K562 (cell line): ENCODE measurements at regions not wholly inside any gene's neighbourhood (a gene's known extent, or its start where the extent isn't known, plus 50 kb on each side); places are given as distances from the start of the nearest gene placed in this dataset.
A peak's percentile ranks its signal among the peaks of the same experiment; 100 is the strongest.
"Not testable (repeated sequence)": the region's sequence is repeated elsewhere in the genome, so short reads cannot be mapped to it uniquely, and the experiment has no call there.

Source experiments
- ATAC-seq: fragments of 200-7000 bp; cut with Tn5 transposase; 3 replicates; pipeline ENCODE4 v1.9.1; 2020; ENCODE audit warnings: moderate library complexity
- BruUV-seq: library from RNA; stranded (reverse); fragments of 400-500 nt; replicated peaks from 2 replicates; lab custom pipeline; 2021; lab: Mats Ljungman, UMichigan
- CTCF ChIA-PET: fragments of 300-600 bp; formaldehyde crosslinking; extraction: SDS; loops from one replicate; lab custom pipeline; 2021; ENCODE audit warnings: low intra/inter-chr PET ratio; lab: Yijun Ruan, JAX
- POLR2A ChIA-PET: fragments of 300-600, 350-650 bp; sonication (Branson Sonifier 250); formaldehyde crosslinking; extraction: SDS; loops from one replicate; lab custom pipeline; 2021; ENCODE audit warnings: antibody characterized with exemption, inconsistent platforms; lab: Yijun Ruan, JAX
- DNase-seq, 4 experiments: peaks; one replicate each; pipeline versions ENCODE4 v3.0.0 to v3.0.0-alpha.2; 2011 to 2018; ENCODE audit warnings: low spot score in 3 of 4, mixed read lengths in 3 of 4; ENCODE audit errors: extremely low read depth in 1 of 4
- FAIRE-seq: peaks from 2 replicates; lab custom pipeline; 2011; peaks lifted over from hg19 to GRCh38; lab: Jason Lieb, UNC
- H2AFZ ChIP-seq: 2 replicates; pipeline ENCODE4 v1.6.0; 2011; ENCODE audit warnings: low read depth, low read length, control low read depth, inconsistent platforms
- H3K27ac ChIP-seq: fragments of 200-600 bp; 3 replicates; pipeline ENCODE4 v1.8.0; 2011; ENCODE audit warnings: low read depth, mild to moderate bottlenecking, control low read depth, inconsistent platforms, low read length, moderate library complexity, mixed read lengths; ENCODE audit errors: extremely low read depth
- H3K27me3 ChIP-seq, 2 experiments: fragments of 300-600 bp in 1 of 2; 2 replicates in 1 of 2; 3 replicates in 1 of 2; pipeline versions ENCODE4 v1.6.0 to v1.8.0; 2011; ENCODE audit warnings: inconsistent platforms in 2 of 2, low read length in 2 of 2, mild to moderate bottlenecking in 1 of 2, mixed read lengths in 1 of 2, moderate library complexity in 1 of 2; ENCODE audit not compliant: control insufficient read depth in 2 of 2, insufficient read depth in 2 of 2
- H3K36me3 ChIP-seq: fragments of 300-600 bp; 3 replicates; pipeline ENCODE4 v1.8.0; 2011; ENCODE audit warnings: mild to moderate bottlenecking, low read length, inconsistent platforms; ENCODE audit not compliant: control insufficient read depth, insufficient read depth
- H3K4me1 ChIP-seq, 2 experiments: fragments of 200-600 bp in 1 of 2; replicated peaks in 1 of 2; 2 replicates in 1 of 2; 3 replicates in 1 of 2; pipeline versions ENCODE4 v1.5.1 to v1.8.0; 2011; ENCODE audit warnings: inconsistent platforms in 2 of 2, low read length in 2 of 2, mild to moderate bottlenecking in 1 of 2, mixed read lengths in 1 of 2, moderate library complexity in 1 of 2; ENCODE audit not compliant: control insufficient read depth in 2 of 2, insufficient read depth in 2 of 2
- H3K4me2 ChIP-seq: 2 replicates; pipeline ENCODE4 v1.6.1; 2011; ENCODE audit warnings: low read length, control low read depth, inconsistent platforms, mixed read lengths; ENCODE audit not compliant: insufficient read depth
- H3K4me3 ChIP-seq: fragments of 200-600 bp; sonication (generic), shearing (Covaris generic); 2 replicates; pipeline ENCODE4 v1.5.1; 2016; ENCODE audit warnings: control low read depth, inconsistent platforms
- H3K79me2 ChIP-seq: fragments of 200-600 bp; 3 replicates; pipeline ENCODE4 v1.8.0; 2011; ENCODE audit warnings: low read length, inconsistent platforms; ENCODE audit not compliant: control insufficient read depth, insufficient read depth
- H3K9ac ChIP-seq, 2 experiments: 2 replicates each; pipeline versions ENCODE4 v1.6.0 to v1.6.1; 2011; ENCODE audit warnings: low read depth in 2 of 2, low read length in 2 of 2, control low read depth in 1 of 2, inconsistent platforms in 1 of 2, mild to moderate bottlenecking in 1 of 2, mixed read lengths in 1 of 2; ENCODE audit not compliant: insufficient read depth in 1 of 2
- H3K9me1 ChIP-seq: one replicate; pipeline ENCODE4 v1.6.0; 2011; ENCODE audit warnings: inconsistent platforms, mild to moderate bottlenecking, low read length, moderate library complexity; ENCODE audit not compliant: control insufficient read depth, insufficient read depth
- H3K9me3 ChIP-seq: replicated peaks from 2 replicates; pipeline ENCODE4 v1.5.1; 2011; ENCODE audit warnings: low read depth, low read length, inconsistent platforms; ENCODE audit not compliant: control insufficient read depth, insufficient read depth
- H4K20me1 ChIP-seq: replicated peaks from 2 replicates; pipeline ENCODE4 v1.6.1; 2011; ENCODE audit warnings: low read length, inconsistent platforms, mixed read lengths; ENCODE audit not compliant: control insufficient read depth, insufficient read depth
- TRIM24 ChIP-seq, 2 experiments: fragments of 450-650 bp; IDR thresholded peaks; 2 replicates each; pipeline ENCODE4 v1.6.1; 2016
- USF1 ChIP-seq: sonication (generic); formaldehyde crosslinking; IDR thresholded peaks from 2 replicates; pipeline ENCODE4 v1.9.0; 2022; ENCODE audit warnings: mild to moderate bottlenecking, missing genetic modification reagents
- ZNF146 ChIP-seq: IDR thresholded peaks from one replicate; pipeline ENCODE4 v1.6.1; 2018; ENCODE audit warnings: missing compliant biosample characterization; ENCODE audit not compliant: unreplicated experiment
- WGBS: fragments of 100-300 bp; shearing (Covaris generic); methylation state at CpG from one replicate; pipeline ENCODE4 v1.1.6; 2016; ENCODE audit warnings: low coverage, mixed read lengths; ENCODE audit not compliant: insufficient coverage; ENCODE audit errors: missing lambda C conversion rate; 5-methylcytosine and 5-hydroxymethylcytosine counted together
- in situ Hi-C: fragments of 300-500 bp; cut with MboI; formaldehyde crosslinking; loops from 4 replicates; pipeline ENCODE4 v1.15.0; 2018; ENCODE audit warnings: inconsistent platforms, mixed read lengths
- intact Hi-C: fragments of 100-400 bp; cut with micrococcal nuclease; formaldehyde crosslinking; loops from 2 replicates; pipeline ENCODE4 v1.14.2; 2022
- TF ChIP-seq, protein P1 (sequence below): fragments of 450-650 bp; formaldehyde crosslinking; IDR thresholded peaks from 2 replicates; pipeline ENCODE4 v1.4.0; 2020; ENCODE audit warnings: mild to moderate bottlenecking, moderate library complexity

GRCh38 chrX:124271599-124271998 is 60.9 kb upstream of the TEX13D start:
- H3K9ac ChIP-seq, H3K79me2 ChIP-seq, H4K20me1 ChIP-seq, H3K36me3 ChIP-seq, FAIRE-seq, H3K9me3 ChIP-seq, POLR2A ChIA-PET, DNase-seq, H3K4me3 ChIP-seq, ATAC-seq, H3K27ac ChIP-seq, H3K27me3 ChIP-seq, H2AFZ ChIP-seq, intact Hi-C loops, CTCF ChIA-PET, BruUV-seq, H3K4me2 ChIP-seq, H3K4me1 ChIP-seq, H3K9me1 ChIP-seq, in situ Hi-C loops: not testable (repeated sequence)
- TF ChIP-seq ZNF146: peak; percentile 58

- Histone ChIP-seq H3K9me1 (no peaks in the 10 kb centered on the region), H4K20me1 (no peaks in the 10 kb centered on the region), H3K27ac (no peak overlapping the region), H3K4me1 (no peaks in the 10 kb centered on the region; a peak in 2 of 5 replicates), H3K4me2 (no peak overlapping the region), H3K79me2 (no peaks in the 10 kb centered on the region), H3K36me3 (no peaks in the 10 kb centered on the region), H3K9ac (no peak overlapping the region), H3K27me3 (no peaks in the 10 kb centered on the region), H2AFZ (no peak overlapping the region), H3K4me3 (no peak overlapping the region), H3K9me3 (no peaks in the 10 kb centered on the region)
- in situ Hi-C loops (no loop called here), intact Hi-C loops (no loop called here)
- FAIRE-seq (no peak), DNase-seq (no peak), ATAC-seq (no peak)
- ChIA-PET POLR2A (no interaction called here), CTCF (no interaction called here)
- BruUV-seq: no TSS peak
- TF ChIP-seq USF1 (no peak), TRIM24 (IDR thresholded peaks at IDR 0.05) (no peak)
- TF ChIP-seq, protein P1, sequence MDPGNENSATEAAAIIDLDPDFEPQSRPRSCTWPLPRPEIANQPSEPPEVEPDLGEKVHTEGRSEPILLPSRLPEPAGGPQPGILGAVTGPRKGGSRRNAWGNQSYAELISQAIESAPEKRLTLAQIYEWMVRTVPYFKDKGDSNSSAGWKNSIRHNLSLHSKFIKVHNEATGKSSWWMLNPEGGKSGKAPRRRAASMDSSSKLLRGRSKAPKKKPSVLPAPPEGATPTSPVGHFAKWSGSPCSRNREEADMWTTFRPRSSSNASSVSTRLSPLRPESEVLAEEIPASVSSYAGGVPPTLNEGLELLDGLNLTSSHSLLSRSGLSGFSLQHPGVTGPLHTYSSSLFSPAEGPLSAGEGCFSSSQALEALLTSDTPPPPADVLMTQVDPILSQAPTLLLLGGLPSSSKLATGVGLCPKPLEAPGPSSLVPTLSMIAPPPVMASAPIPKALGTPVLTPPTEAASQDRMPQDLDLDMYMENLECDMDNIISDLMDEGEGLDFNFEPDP: no peak
- 46% methylated on average over 5 of the region's 5 CpGs for WGBS
Measured at GRCh38 chrX:124272370-124272982, 60.0 kb upstream of the TEX13D start.
